GM18519 (cell line): ENCODE measurements at regions not wholly inside any gene's neighbourhood (a gene's known extent, or its start where the extent isn't known, plus 50 kb on each side); places are given as distances from the start of the nearest gene placed in this dataset.
A peak's percentile ranks its signal among the peaks of the same experiment; 100 is the strongest.

Experiments
- ATAC-seq: cut with Tn5 transposase; IDR thresholded peaks from one replicate; pipeline ENCODE4 v1.9.1; 2021; ENCODE audit warnings: mild to moderate bottlenecking, moderate library complexity; ENCODE audit not compliant: unreplicated experiment, low FRiP score

- no peak for ATAC-seq
Measured at GRCh38 chr6:150711061-150711460, 111.4 kb downstream of the PLEKHG1 start.

- no peak for ATAC-seq
Measured at GRCh38 chr6:150711584-150712504, 112.2 kb downstream of the PLEKHG1 start.

- no peak for ATAC-seq
Measured at GRCh38 chr6:150712505-150713252, 113.0 kb downstream of the PLEKHG1 start.

GRCh38 chr6:150713487-150713886, 113.8 kb downstream of the PLEKHG1 start:
- ATAC-seq = no peak

GRCh38 chr6:150713931-150714330, 114.2 kb downstream of the PLEKHG1 start:
- ATAC-seq = no peak

GRCh38 chr6:150715133-150715532, 115.4 kb downstream of the PLEKHG1 start:
- no peak for ATAC-seq

- ATAC-seq = no peak
Measured at GRCh38 chr6:150717419-150717818, 117.7 kb downstream of the PLEKHG1 start.

- ATAC-seq = no peak
Measured at GRCh38 chr6:150719099-150719766, 119.5 kb downstream of the PLEKHG1 start.

- ATAC-seq = no peak
Measured at GRCh38 chr6:150719831-150720230, 120.1 kb downstream of the PLEKHG1 start.

GRCh38 chr6:150720774-150721233, 121.1 kb downstream of the PLEKHG1 start:
- ATAC-seq = peak; percentile 98

GRCh38 chr6:150721418-150722266, 122.0 kb downstream of the PLEKHG1 start:
- no peak for ATAC-seq

GRCh38 chr6:150722614-150723344, 123.1 kb downstream of the PLEKHG1 start:
- no peak for ATAC-seq

- no peak for ATAC-seq
Measured at GRCh38 chr6:150723345-150723658, 123.6 kb downstream of the PLEKHG1 start.

- ATAC-seq = no peak
Measured at GRCh38 chr6:150723857-150724256, 124.2 kb downstream of the PLEKHG1 start.

- no peak for ATAC-seq
Measured at GRCh38 chr6:150725795-150726194, 126.1 kb downstream of the PLEKHG1 start.

GRCh38 chr6:150729188-150729748, 129.6 kb downstream of the PLEKHG1 start:
- ATAC-seq = no peak

- no peak for ATAC-seq
Measured at GRCh38 chr6:150730801-150731457, 131.2 kb downstream of the PLEKHG1 start.

GRCh38 chr6:150732765-150733539, 132.6 kb upstream of the MTHFD1L start:
- ATAC-seq = no peak
